PFSK-1 (cell line): ENCODE measurements at regions not wholly inside any gene's neighbourhood (a gene's known extent, or its start where the extent isn't known, plus 50 kb on each side); places are given as distances from the start of the nearest gene placed in this dataset.

Source experiments
- POLR2AphosphoS5 ChIP-seq: IDR thresholded peaks from 2 replicates; pipeline ENCODE4 v1.6.1; 2012; ENCODE audit warnings: low read depth, mild to moderate bottlenecking, control low read depth, low read length, moderate library complexity
- REST ChIP-seq, 2 experiments: IDR thresholded peaks; 2 replicates each; pipeline versions ENCODE4 v1.6.1 to v1.8.0; 2011 to 2012; ENCODE audit warnings: low read depth in 2 of 2, low read length in 2 of 2, control low read depth in 1 of 2, inconsistent platforms in 1 of 2, mild to moderate bottlenecking in 1 of 2, moderate library complexity in 1 of 2; ENCODE audit not compliant: insufficient read depth in 1 of 2

GRCh38 chr18:27621236-27621890, 436.3 kb upstream of the CHST9 start:
- TF ChIP-seq POLR2AphosphoS5 = no peak
- no peak for TF ChIP-seq REST (IDR thresholded peaks at IDR 0.05; ENCODE audit: insufficient read depth in 1 of 2, low read depth in 2 of 2, low read length in 2 of 2)
